Cardiac fibroblast (primary cell): ENCODE measurements at regions not wholly inside any gene's neighbourhood (a gene's known extent, or its start where the extent isn't known, plus 50 kb on each side); places are given as distances from the start of the nearest gene placed in this dataset.

Source experiments
- DNase-seq, 2 donors: peaks; one replicate each; pipeline versions ENCODE4 v3.0.0 to v3.0.0-alpha.2; 2010; ENCODE audit warnings: low read depth in 2 of 2
- H3K4me3 ChIP-seq, 2 donors: replicated peaks in 1 of 2; 1 replicate in 1 of 2; 2 replicates in 1 of 2; pipeline ENCODE4 v1.5.1; 2011; ENCODE audit warnings: low read depth in 2 of 2, low read length in 2 of 2, mild to moderate bottlenecking in 2 of 2, moderate library complexity in 1 of 2
- CTCF ChIP-seq: IDR thresholded peaks from one replicate; pipeline ENCODE4 v1.5.1; 2011; ENCODE audit warnings: low read depth, mild to moderate bottlenecking, low read length, inconsistent platforms

- TF ChIP-seq CTCF = no peak
- DNase-seq = peak; percentile 36 to 64
- H3K4me3 ChIP-seq = no peak overlapping the region
These were observed 258.8 kb downstream of the AHR start for GRCh38 chr7:17557251-17557671.

- TF ChIP-seq CTCF = no peak
- no peak overlapping the region for H3K4me3 ChIP-seq
- DNase-seq = no peak
These were observed 259.7 kb downstream of the AHR start for GRCh38 chr7:17558135-17558534.

DNA sequence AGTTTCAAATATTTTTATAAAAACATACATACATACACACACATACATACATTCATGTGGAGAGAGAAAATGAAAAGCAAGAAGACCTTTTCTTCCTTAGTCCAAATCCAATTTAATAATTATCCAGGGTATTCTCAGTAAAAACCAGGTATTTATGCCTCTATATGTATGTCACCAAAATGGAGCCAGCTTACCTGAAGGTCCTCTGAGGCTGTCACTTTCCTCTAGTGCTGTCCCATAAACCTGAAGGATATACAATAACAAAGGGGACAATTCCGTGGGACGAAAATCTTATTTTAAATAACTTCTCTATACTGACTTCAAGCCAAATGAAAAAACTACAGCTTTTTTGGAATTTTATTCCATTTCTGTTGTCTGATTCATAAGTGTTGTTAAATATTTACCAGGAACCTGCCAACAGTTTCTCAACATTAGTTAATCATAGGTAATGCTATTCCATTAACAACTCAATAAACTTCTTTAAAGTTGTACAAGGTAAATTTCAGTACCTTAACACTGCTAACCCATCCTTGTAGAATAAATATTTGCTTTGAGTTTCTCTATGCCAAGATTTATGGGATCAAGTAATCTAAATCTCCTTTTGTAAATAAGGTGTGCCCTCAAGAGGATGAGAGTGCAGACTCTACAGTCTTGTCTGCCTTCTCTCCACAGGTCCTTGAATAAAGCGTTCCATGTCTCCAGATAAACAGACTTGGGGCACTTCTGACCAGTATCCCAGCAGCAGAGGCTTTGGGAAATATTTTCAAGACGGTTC lies 260.3 kb downstream of the AHR start:
- no peak overlapping the region for H3K4me3 ChIP-seq
- TF ChIP-seq CTCF = no peak
- peak; percentile 24 to 26 for DNase-seq

GRCh38 chr7:17559388-17559787 lies 260.9 kb downstream of the AHR start:
- no peak for TF ChIP-seq CTCF
- H3K4me3 ChIP-seq = no peak overlapping the region
- no peak for DNase-seq

DNA sequence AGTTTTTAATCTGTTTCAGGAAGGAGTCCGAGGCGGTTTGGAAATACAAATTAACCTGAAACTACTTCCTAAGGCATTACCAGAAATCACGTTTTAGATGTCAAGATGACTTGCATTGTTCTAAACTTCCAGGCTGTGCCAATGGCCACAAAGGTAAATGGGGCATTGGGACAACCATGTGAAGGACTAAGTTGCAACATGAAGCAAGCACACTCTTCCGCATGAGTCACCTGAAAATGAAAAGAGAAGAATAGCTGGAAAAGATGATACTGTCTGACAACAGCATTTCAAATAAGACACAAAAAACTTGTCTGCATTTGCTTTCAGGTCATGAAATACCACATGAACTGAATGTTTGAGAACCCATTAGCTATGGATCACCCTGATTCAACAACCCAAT lies 262.1 kb downstream of the AHR start:
- DNase-seq = peak in 1 of 2 donors; percentile 36
- TF ChIP-seq CTCF = no peak
- H3K4me3 ChIP-seq = no peak overlapping the region

- DNase-seq = no peak
- no peak overlapping the region for H3K4me3 ChIP-seq
- no peak for TF ChIP-seq CTCF
These were observed 262.5 kb downstream of the AHR start for GRCh38 chr7:17560966-17561365.
